ENCODE measurements at regions not wholly inside any gene's neighbourhood (a gene's known extent, or its start where the extent isn't known, plus 50 kb on each side); places are given as distances from the start of the nearest gene placed in this dataset.
A peak's percentile ranks its signal among the peaks of the same experiment; 100 is the strongest.

DNA sequence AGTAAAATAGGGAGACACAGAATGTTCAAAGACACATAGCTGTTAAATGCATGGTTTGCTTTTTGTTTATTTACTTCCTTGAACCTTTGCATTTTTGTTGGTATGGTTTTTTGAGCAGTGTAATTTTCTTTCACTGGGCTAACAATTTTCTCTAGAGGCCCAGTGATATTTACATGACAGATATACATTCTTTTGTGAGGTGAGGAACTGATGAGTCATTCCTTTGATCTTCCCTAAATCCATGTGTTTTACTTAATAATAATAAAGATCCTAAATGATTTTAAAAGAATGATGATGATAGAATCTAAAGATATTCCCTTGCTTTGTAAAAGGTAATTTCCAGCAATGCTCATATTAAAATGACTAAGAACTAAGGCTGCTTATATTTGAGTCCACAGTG lies 188.5 kb upstream of the ANK3 start (continued):
- TF ChIP-seq RBM17 (IDR thresholded peaks at IDR 0.05; ENCODE audit: borderline replicate concordance, low read depth, low read length) = no peak

DNA sequence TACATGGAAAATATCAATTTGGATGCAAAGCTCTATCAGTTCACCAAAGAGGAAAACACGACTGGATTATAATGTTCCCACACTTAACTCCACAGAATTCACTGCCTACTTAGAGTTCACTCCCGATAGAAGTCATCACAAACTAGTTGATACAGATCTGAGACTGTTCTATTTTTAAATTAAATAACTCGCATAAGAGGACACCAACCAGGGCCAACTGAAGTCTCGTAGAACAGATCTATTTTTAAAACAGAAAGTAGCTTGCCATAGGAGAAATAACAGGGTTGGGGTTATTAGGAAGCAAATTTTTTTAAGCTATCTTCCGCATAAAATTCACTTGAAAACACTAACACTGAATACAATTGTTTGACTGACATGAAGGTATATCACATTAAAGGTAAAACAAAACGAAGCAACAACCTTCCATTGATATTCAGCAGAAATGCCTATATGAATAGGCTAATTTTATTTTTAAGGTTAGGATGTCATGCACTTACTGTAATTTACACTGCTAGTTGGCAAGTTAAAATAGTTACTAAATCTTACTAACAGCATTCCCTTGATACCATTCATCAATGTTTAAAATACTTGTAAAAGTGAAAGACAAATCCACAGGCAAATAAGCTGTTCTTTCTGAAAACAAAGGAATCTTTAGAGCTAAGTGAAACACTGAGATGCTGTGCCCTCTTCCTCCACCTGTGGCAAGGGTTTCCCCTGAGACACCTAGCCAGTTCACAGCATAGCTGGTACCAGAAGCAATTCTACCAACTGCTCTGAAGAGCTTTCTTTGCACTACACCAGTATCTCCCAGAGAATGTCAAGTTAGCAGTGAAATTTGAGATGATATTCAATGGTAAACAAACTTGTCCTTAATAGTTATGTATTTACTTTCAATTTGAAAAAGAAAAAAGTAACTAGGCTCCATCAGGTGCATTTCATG lies 186.7 kb upstream of the ANK3 start:
- Histone ChIP-seq H3K36me3 (ENCODE audit: control insufficient read depth, insufficient read depth, low read length) (no peaks in the 10 kb centered on the region), H3K9me1 (ENCODE audit: control insufficient read depth, insufficient read depth, low read length) (no peaks in the 10 kb centered on the region), H3K27me3 (ENCODE audit: control insufficient read depth in 2 of 2, insufficient read depth in 2 of 2, low read length in 2 of 2) (peaks cover 0 to 7% of the 10 kb centered on the region in 2 experiments; a peak in 2 of 5 replicates), H3K4me1 (replicated peaks in 1 of 2; ENCODE audit: control insufficient read depth in 2 of 2, insufficient read depth in 2 of 2, low read length in 2 of 2) (no peaks in the 10 kb centered on the region), H3K4me3 (no peak overlapping the region), H4K20me1 (replicated peaks; ENCODE audit: control insufficient read depth, insufficient read depth, low read length) (no peaks in the 10 kb centered on the region), H3K4me2 (ENCODE audit: insufficient read depth, low read length) (no peak overlapping the region), H2AFZ (ENCODE audit: low read depth, low read length) (no peak overlapping the region), H3K9ac (ENCODE audit: insufficient read depth in 1 of 2, low read depth in 2 of 2, low read length in 2 of 2) (no peak overlapping the region), H3K27ac (ENCODE audit: extremely low read depth, low read depth, low read length) (no peak overlapping the region), H3K9me3 (replicated peaks; ENCODE audit: control insufficient read depth, insufficient read depth, low read depth, low read length) (no peaks in the 10 kb centered on the region), H3K79me2 (ENCODE audit: control insufficient read depth, insufficient read depth, low read length) (no peaks in the 10 kb centered on the region)
- FAIRE-seq (peak; percentile 11), ATAC-seq (no peak), DNase-seq (ENCODE audit: extremely low read depth in 1 of 4, low spot score in 3 of 4) (no peak)
- intact Hi-C loops (cut with micrococcal nuclease) = no loop called here
- POLR2A ChIA-PET = interaction anchor here (0.7 kb wide), 1 partner anchor 11 kb away, joined by 3 read pairs; no protein-coding TSS in a partner anchor
- CTCF ChIA-PET (ENCODE audit: low intra/inter-chr PET ratio) = no interaction called here
- WGBS (ENCODE audit: insufficient coverage, low coverage, missing lambda C conversion rate) = under 1% methylated on average over 6 of the region's 6 CpGs
- no TSS peak for BruUV-seq (replicated peaks)
- TF ChIP-seq SAFB2 (IDR thresholded peaks at IDR 0.05; ENCODE audit: borderline replicate concordance, low read depth, low read length, severe bottlenecking) (no peak), EP300 (IDR thresholded peaks at IDR 0.05; ENCODE audit: low read length) (no peak), NELFE (IDR thresholded peaks at IDR 0.05; ENCODE audit: insufficient read depth, insufficient read length) (no peak), FOSL1 (tag; conservative IDR thresholded peaks at IDR 0.05) (no peak), PHB (CRISPR knock-in tag; IDR thresholded peaks at IDR 0.05) (no peak), CTBP1 (IDR thresholded peaks at IDR 0.05; ENCODE audit: borderline replicate concordance) (no peak), STAT5A (IDR thresholded peaks at IDR 0.05; ENCODE audit: borderline replicate concordance, low read length) (no peak), HDGF (IDR thresholded peaks at IDR 0.05) (no peak), TAL1 (IDR thresholded peaks at IDR 0.05) (no peak), JUN (IDR thresholded peaks at IDR 0.05; ENCODE audit: borderline replicate concordance, low read depth, low read length) (no peak), JUN (CRISPR knock-in tag; IDR thresholded peaks at IDR 0.05; ENCODE audit: borderline replicate concordance) (no peak)
- TF ChIP-seq, protein P1, sequence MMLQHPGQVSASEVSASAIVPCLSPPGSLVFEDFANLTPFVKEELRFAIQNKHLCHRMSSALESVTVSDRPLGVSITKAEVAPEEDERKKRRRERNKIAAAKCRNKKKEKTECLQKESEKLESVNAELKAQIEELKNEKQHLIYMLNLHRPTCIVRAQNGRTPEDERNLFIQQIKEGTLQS (IDR thresholded peaks at IDR 0.05) = no peak
- TF ChIP-seq, protein P1 (CRISPR knock-in tag; conservative IDR thresholded peaks at IDR 0.05) = no peak
- in situ Hi-C loops (cut with MboI) = no loop called here
